ENCODE measurements at regions not wholly inside any gene's neighbourhood (a gene's known extent, or its start where the extent isn't known, plus 50 kb on each side); places are given as distances from the start of the nearest gene placed in this dataset.
"Not testable (repeated sequence)": the region's sequence is repeated elsewhere in the genome, so short reads cannot be mapped to it uniquely, and the experiment has no call there.

GRCh38 chr7:56199639-56200038 is 83.4 kb upstream of the NUPR2 start:
- no TSS peak for BruUV-seq (replicated peaks)
- H3K27me3 ChIP-seq (replicated peaks; ENCODE audit: insufficient read depth, low read depth, low read length, poor library complexity) = no peaks in the 10 kb centered on the region
- H3K4me1 ChIP-seq (ENCODE audit: insufficient read depth, low read length, poor library complexity, severe bottlenecking) = no peaks in the 10 kb centered on the region
- POLR2A ChIA-PET (ENCODE audit: low non-redundant PET) = no interaction called here
- CTCF ChIA-PET = no interaction called here
- H3K27ac ChIP-seq (ENCODE audit: low read depth, low read length, poor library complexity, severe bottlenecking) = no peak overlapping the region
- intact Hi-C loops (cut with micrococcal nuclease; ENCODE audit: unreplicated experiment) = no loop called here
- no peaks in the 10 kb centered on the region for H3K36me3 ChIP-seq (ENCODE audit: insufficient read depth, low read length, poor library complexity, severe bottlenecking)
- TF ChIP-seq EZH2 (IDR thresholded peaks at IDR 0.05; ENCODE audit: borderline replicate concordance, low read depth, low read length, poor library complexity, severe bottlenecking) (no peak), CTCF (conservative IDR thresholded peaks at IDR 0.05; ENCODE audit: low read depth, low read length) (no peak)
- peaks cover 4% of the 10 kb centered on the region for H3K9me3 ChIP-seq (ENCODE audit: low read depth, low read length, poor library complexity, severe bottlenecking)
- DNase-seq (ENCODE audit: low spot score) = no peak
- no peak overlapping the region for H3K4me3 ChIP-seq (ENCODE audit: low read depth, low read length, poor library complexity, severe bottlenecking)

GRCh38 chr7:56196195-56196594 is 80.0 kb upstream of the NUPR2 start:
- DNase-seq (ENCODE audit: low spot score); H3K9me3 ChIP-seq (ENCODE audit: low read depth, low read length, poor library complexity, severe bottlenecking); H3K4me3 ChIP-seq (ENCODE audit: low read depth, low read length, poor library complexity, severe bottlenecking); intact Hi-C loops (cut with micrococcal nuclease; ENCODE audit: unreplicated experiment); CTCF ChIA-PET; H3K27ac ChIP-seq (ENCODE audit: low read depth, low read length, poor library complexity, severe bottlenecking); POLR2A ChIA-PET (ENCODE audit: low non-redundant PET); BruUV-seq (replicated peaks); H3K4me1 ChIP-seq (ENCODE audit: insufficient read depth, low read length, poor library complexity, severe bottlenecking); H3K27me3 ChIP-seq (replicated peaks; ENCODE audit: insufficient read depth, low read depth, low read length, poor library complexity); H3K36me3 ChIP-seq (ENCODE audit: insufficient read depth, low read length, poor library complexity, severe bottlenecking): not testable (repeated sequence)

GRCh38 chr7:56188823-56189346 is 72.7 kb upstream of the NUPR2 start:
- H3K9me3 ChIP-seq (ENCODE audit: low read depth, low read length, poor library complexity, severe bottlenecking) = no peaks in the 10 kb centered on the region

More at GRCh38 chr7:56188823-56189346, 72.7 kb upstream of the NUPR2 start:
- Histone ChIP-seq H3K36me3 (ENCODE audit: insufficient read depth, low read length, poor library complexity, severe bottlenecking) (no peaks in the 10 kb centered on the region), H3K4me1 (ENCODE audit: insufficient read depth, low read length, poor library complexity, severe bottlenecking) (no peaks in the 10 kb centered on the region), H3K4me3 (ENCODE audit: low read depth, low read length, poor library complexity, severe bottlenecking) (no peak overlapping the region), H3K27me3 (replicated peaks; ENCODE audit: insufficient read depth, low read depth, low read length, poor library complexity) (no peaks in the 10 kb centered on the region), H3K27ac (ENCODE audit: low read depth, low read length, poor library complexity, severe bottlenecking) (no peak overlapping the region)
- CTCF ChIA-PET = no interaction called here
- no peak for DNase-seq (ENCODE audit: low spot score)
- POLR2A ChIA-PET (ENCODE audit: low non-redundant PET) = no interaction called here
- TF ChIP-seq EZH2 (IDR thresholded peaks at IDR 0.05; ENCODE audit: borderline replicate concordance, low read depth, low read length, poor library complexity, severe bottlenecking) (no peak), CTCF (conservative IDR thresholded peaks at IDR 0.05; ENCODE audit: low read depth, low read length) (no peak)
- BruUV-seq (replicated peaks) = no TSS peak
- intact Hi-C loops (cut with micrococcal nuclease; ENCODE audit: unreplicated experiment) = no loop called here

All from A673 (cell line).